PC-9 (cell line): ENCODE measurements at regions not wholly inside any gene's neighbourhood (a gene's known extent, or its start where the extent isn't known, plus 50 kb on each side); places are given as distances from the start of the nearest gene placed in this dataset.

Source experiments
- BruUV-seq: library from RNA; stranded (reverse); fragments of 400-500 nt; replicated peaks from 2 replicates; lab custom pipeline; 2021; lab: Mats Ljungman, UMichigan
- CTCF ChIA-PET: fragments of 300-600 bp; sonication (Branson Sonifier 250); formaldehyde crosslinking; loops from one replicate; lab custom pipeline; 2022; ENCODE audit warnings: antibody characterized with exemption; lab: Charles Lee
- POLR2A ChIA-PET: fragments of 300-600 bp; sonication (Branson Sonifier 250); formaldehyde crosslinking; loops from one replicate; lab custom pipeline; 2022; ENCODE audit warnings: antibody characterized with exemption; ENCODE audit not compliant: unreplicated experiment; lab: Charles Lee
- DNase-seq, 2 experiments: peaks; one replicate each; pipeline versions ENCODE4 v3.0.0 to v3.0.0-alpha.2; 2015 to 2022; ENCODE audit warnings: mixed read lengths in 1 of 2
- H2AFZ ChIP-seq: fragments of 200-600 bp; sonication (generic); 2 replicates; pipeline ENCODE4 v1.8.1; 2017; ENCODE audit warnings: antibody characterized with exemption
- H3F3A ChIP-seq: fragments of 200-600 bp; sonication (generic); 2 replicates; pipeline ENCODE4 v1.8.1; 2017; ENCODE audit warnings: antibody characterized with exemption, mild to moderate bottlenecking, low read depth; ENCODE audit not compliant: insufficient read depth
- H3K27ac ChIP-seq: fragments of 200-600 bp; sonication (generic); 2 replicates; pipeline ENCODE4 v1.6.1; 2016; ENCODE audit warnings: mixed run types
- H3K27me3 ChIP-seq: fragments of 200-600 bp; sonication (generic); 2 replicates; pipeline ENCODE4 v1.6.1; 2016; ENCODE audit warnings: low read depth, mixed run types; ENCODE audit not compliant: insufficient read depth
- H3K36me3 ChIP-seq: fragments of 200-600 bp; sonication (generic); 2 replicates; pipeline ENCODE4 v1.6.1; 2016; ENCODE audit warnings: low read depth, mixed run types
- H3K4me1 ChIP-seq: fragments of 200-600 bp; sonication (generic); replicated peaks from 2 replicates; pipeline ENCODE4 v1.6.1; 2016; ENCODE audit warnings: mixed run types; ENCODE audit not compliant: insufficient read depth
- H3K4me2 ChIP-seq: fragments of 200-600 bp; sonication (generic); 2 replicates; pipeline ENCODE4 v1.6.1; 2017; ENCODE audit warnings: mixed run types
- H3K4me3 ChIP-seq: fragments of 200-600 bp; sonication (generic); 2 replicates; pipeline ENCODE4 v1.6.1; 2016; ENCODE audit warnings: mixed run types
- H3K79me2 ChIP-seq: fragments of 200-600 bp; sonication (generic); 2 replicates; pipeline ENCODE4 v1.6.1; 2017; ENCODE audit warnings: low read depth, mixed run types
- H3K9me2 ChIP-seq: fragments of 200-600 bp; sonication (generic); 2 replicates; pipeline ENCODE4 v1.8.1; 2017; ENCODE audit warnings: mild to moderate bottlenecking; ENCODE audit not compliant: insufficient read depth
- H3K9me3 ChIP-seq: fragments of 200-600 bp; sonication (generic); 2 replicates; pipeline ENCODE4 v1.8.1; 2016; ENCODE audit warnings: low read depth; ENCODE audit not compliant: insufficient read depth
- H4K20me1 ChIP-seq: fragments of 200-600 bp; sonication (generic); 2 replicates; pipeline ENCODE4 v1.8.1; 2017; ENCODE audit not compliant: insufficient read depth
- EZH2 ChIP-seq: fragments of 200-600 bp; sonication (generic); IDR thresholded peaks from 2 replicates; pipeline ENCODE4 v1.8.0; 2017; ENCODE audit warnings: antibody characterized with exemption, low read depth
- intact Hi-C: fragments of 100-400 bp; cut with micrococcal nuclease; formaldehyde crosslinking; loops from one replicate; pipeline ENCODE4 v1.10.0; 2022; ENCODE audit not compliant: unreplicated experiment
- TF ChIP-seq, protein P1 (sequence below): fragments of 200-600 bp; sonication (generic); conservative IDR thresholded peaks from 2 replicates; pipeline ENCODE4 v1.6.1; 2017; ENCODE audit warnings: mixed run types, antibody characterized with exemption, mild to moderate bottlenecking, moderate library complexity

DNA sequence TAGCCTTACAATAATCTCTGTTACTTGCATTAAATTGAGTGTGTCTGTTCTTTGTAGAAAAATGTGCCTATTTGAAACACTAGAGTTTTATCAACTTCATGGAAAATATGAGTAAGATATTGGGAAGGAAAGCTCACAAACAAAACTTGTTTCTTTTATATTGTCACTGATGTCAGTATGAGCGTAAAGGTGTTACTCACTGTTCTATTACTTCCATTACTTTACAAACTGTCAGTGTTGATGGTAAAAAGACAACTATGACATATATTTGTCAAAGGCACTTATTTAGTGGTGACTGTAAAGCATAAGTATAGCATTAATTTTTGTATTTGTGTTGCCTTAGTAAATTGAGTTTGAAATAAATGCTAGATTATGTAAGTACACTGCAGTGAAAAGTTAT is 193.7 kb upstream of the FLRT2 start:
- CTCF ChIA-PET = no interaction called here
- Histone ChIP-seq H3K27ac (no peak overlapping the region), H3F3A (no peaks in the 10 kb centered on the region), H3K9me2 (no peaks in the 10 kb centered on the region), H3K4me2 (no peak overlapping the region), H3K79me2 (no peaks in the 10 kb centered on the region), H2AFZ (no peak overlapping the region), H3K36me3 (no peaks in the 10 kb centered on the region), H3K9me3 (no peaks in the 10 kb centered on the region), H4K20me1 (no peaks in the 10 kb centered on the region), H3K4me1 (no peaks in the 10 kb centered on the region), H3K4me3 (no peak overlapping the region), H3K27me3 (no peaks in the 10 kb centered on the region)
- no TSS peak for BruUV-seq
- TF ChIP-seq, protein P1, sequence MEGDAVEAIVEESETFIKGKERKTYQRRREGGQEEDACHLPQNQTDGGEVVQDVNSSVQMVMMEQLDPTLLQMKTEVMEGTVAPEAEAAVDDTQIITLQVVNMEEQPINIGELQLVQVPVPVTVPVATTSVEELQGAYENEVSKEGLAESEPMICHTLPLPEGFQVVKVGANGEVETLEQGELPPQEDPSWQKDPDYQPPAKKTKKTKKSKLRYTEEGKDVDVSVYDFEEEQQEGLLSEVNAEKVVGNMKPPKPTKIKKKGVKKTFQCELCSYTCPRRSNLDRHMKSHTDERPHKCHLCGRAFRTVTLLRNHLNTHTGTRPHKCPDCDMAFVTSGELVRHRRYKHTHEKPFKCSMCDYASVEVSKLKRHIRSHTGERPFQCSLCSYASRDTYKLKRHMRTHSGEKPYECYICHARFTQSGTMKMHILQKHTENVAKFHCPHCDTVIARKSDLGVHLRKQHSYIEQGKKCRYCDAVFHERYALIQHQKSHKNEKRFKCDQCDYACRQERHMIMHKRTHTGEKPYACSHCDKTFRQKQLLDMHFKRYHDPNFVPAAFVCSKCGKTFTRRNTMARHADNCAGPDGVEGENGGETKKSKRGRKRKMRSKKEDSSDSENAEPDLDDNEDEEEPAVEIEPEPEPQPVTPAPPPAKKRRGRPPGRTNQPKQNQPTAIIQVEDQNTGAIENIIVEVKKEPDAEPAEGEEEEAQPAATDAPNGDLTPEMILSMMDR = no peak
- TF ChIP-seq EZH2 = no peak
- POLR2A ChIA-PET = no interaction called here
- intact Hi-C loops = no loop called here
- no peak for DNase-seq

DNA sequence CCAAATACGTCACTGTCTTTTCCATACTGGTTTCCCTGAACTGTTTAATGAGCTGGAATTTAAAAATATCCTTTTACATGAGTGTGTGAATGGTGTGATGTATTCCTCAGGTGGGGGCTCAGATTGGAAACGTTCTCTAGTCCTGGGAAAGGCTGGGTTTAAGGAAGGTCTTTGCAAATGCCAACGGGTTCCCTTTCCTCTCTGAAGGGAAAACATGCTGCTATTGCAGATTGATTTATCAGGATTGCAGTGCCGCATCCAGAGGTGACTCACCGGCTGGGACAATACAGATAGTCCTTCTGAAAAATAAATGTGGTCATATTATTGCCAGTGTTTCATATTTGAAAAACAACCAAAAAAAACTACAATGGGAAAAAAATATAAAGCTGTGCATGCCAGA is 193.1 kb upstream of the FLRT2 start:
- H2AFZ ChIP-seq = no peak overlapping the region
- intact Hi-C loops = no loop called here

DNA sequence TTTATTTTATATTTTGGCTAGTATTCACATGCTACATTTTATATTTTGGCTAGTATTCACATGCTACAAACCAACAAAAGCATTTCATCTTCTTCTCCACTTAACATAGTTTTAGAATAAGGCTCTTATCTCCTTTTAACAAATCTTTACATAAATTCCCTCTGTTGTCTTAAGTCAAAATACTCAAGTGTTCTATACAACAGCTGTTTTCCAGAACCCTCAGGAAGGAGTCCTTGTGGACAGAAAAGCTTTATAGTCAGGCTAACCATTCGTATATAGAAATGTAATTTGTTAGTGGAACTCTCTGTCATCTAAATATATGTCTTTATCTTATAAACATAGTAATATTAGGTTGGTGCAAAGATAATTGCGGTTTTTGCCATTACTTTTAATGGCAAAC is 191.0 kb upstream of the FLRT2 start:
- H4K20me1 ChIP-seq = no peaks in the 10 kb centered on the region
- no peaks in the 10 kb centered on the region for H3K9me3 ChIP-seq
- no peak overlapping the region for H3K27ac ChIP-seq
- ChIA-PET CTCF (no interaction called here), POLR2A (no interaction called here)
- no peaks in the 10 kb centered on the region for H3K36me3 ChIP-seq
- no peak overlapping the region for H2AFZ ChIP-seq
- H3K4me2 ChIP-seq = no peak overlapping the region
- H3F3A ChIP-seq = no peaks in the 10 kb centered on the region
- H3K79me2 ChIP-seq = no peaks in the 10 kb centered on the region
- intact Hi-C loops = no loop called here
- DNase-seq = no peak
- H3K9me2 ChIP-seq = no peaks in the 10 kb centered on the region
- H3K4me3 ChIP-seq = no peak overlapping the region
- no peaks in the 10 kb centered on the region for H3K27me3 ChIP-seq
- TF ChIP-seq, protein P1 = no peak
- no peak for TF ChIP-seq EZH2
- no TSS peak for BruUV-seq
- no peaks in the 10 kb centered on the region for H3K4me1 ChIP-seq

More for the DNA sequence above, 193.1 kb upstream of the FLRT2 start:
- no peaks in the 10 kb centered on the region for H3F3A ChIP-seq
- H3K4me3 ChIP-seq = no peak overlapping the region
- TF ChIP-seq, protein P1 = no peak
- no peak for TF ChIP-seq EZH2
- no peak overlapping the region for H3K27ac ChIP-seq
- H3K36me3 ChIP-seq = no peaks in the 10 kb centered on the region
- no peak overlapping the region for H3K4me2 ChIP-seq
- BruUV-seq = no TSS peak
- no peaks in the 10 kb centered on the region for H3K4me1 ChIP-seq
- no peaks in the 10 kb centered on the region for H3K9me2 ChIP-seq
- H4K20me1 ChIP-seq = no peaks in the 10 kb centered on the region
- H3K27me3 ChIP-seq = no peaks in the 10 kb centered on the region
- CTCF ChIA-PET = no interaction called here
- no peaks in the 10 kb centered on the region for H3K9me3 ChIP-seq
- no peaks in the 10 kb centered on the region for H3K79me2 ChIP-seq
- no peak for DNase-seq
- POLR2A ChIA-PET = no interaction called here
